HG02938 (cell line): ENCODE measurements at regions not wholly inside any gene's neighbourhood (a gene's known extent, or its start where the extent isn't known, plus 50 kb on each side); places are given as distances from the start of the nearest gene placed in this dataset.
"Not testable (repeated sequence)": the region's sequence is repeated elsewhere in the genome, so short reads cannot be mapped to it uniquely, and the experiment has no call there.

Source experiments
- ATAC-seq: cut with Tn5 transposase; IDR thresholded peaks from one replicate; pipeline ENCODE4 v1.9.1; 2021; ENCODE audit warnings: mild to moderate bottlenecking, moderate library complexity; ENCODE audit not compliant: unreplicated experiment

DNA sequence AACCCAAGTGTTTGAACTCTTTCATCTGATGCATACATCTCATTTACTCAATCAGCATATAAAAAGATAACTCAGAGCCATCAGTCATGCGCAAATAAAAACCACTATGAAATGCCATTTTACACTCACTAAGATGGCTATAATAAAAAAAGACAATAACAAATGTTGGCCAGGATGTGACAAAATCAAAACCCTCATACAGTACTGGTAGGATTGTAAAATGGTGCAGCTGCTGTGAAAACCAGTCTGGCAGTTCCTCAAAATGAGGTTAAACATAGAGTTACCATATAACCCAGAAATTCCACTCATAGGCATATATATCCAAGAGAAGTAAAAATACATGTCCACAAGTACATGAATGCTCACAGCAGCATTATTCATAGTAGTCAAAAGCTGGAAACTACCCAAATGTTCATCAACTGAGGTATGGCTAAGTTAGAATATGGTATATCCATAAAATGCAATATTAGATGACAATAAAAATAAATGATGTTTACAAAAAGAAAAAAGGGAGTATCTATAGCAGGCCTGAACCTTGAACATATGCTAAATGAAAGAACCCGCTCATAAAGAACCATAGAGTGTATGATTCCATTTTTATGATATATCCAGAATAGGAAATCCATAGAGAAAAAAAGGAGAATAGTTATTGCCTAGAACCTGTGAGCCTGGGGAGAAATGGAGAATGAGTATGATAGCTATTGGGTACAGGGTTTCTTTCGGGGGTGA lies 265.1 kb downstream of the SIPA1L2 start:
- ATAC-seq, result no peak

DNA sequence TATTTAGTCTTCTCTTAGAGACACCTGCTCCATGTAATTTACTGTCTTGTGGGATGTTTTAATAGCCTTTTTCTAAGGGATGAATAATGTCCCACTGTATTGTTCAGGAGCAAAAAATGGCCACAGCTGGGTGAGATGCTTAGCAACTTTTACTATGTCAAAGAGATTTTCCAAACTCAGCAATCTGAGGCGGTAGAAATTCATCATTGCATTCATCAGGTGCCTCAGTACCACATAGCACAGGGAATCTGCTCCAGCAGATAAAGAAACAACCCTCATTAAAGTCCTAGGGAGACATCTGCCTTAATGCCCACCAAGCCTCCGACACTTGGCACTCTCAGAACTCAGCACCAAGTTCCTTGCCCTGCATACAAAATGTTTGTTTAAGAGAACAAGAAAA lies 266.9 kb downstream of the SIPA1L2 start:
- no peak for ATAC-seq

DNA sequence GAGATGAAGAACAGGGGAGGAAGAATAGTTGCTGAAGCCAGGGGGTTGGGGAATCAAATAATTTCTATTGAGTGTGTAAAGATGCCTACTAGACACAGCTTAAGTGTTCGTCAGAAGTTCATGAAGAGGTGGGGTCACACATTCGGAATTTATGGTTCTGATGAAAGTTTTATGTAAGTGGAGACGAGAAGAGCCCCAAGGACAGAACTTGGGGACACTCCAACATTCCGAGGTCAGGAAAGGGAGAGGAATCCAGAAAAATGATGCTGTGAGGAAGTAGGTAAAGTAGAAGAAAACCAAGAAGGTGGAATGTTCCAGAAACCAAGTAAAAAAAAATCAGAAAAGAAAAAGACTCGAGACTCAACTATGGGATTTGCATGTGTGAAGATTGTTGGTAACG lies 272.5 kb downstream of the SIPA1L2 start:
- ATAC-seq, result no peak

DNA sequence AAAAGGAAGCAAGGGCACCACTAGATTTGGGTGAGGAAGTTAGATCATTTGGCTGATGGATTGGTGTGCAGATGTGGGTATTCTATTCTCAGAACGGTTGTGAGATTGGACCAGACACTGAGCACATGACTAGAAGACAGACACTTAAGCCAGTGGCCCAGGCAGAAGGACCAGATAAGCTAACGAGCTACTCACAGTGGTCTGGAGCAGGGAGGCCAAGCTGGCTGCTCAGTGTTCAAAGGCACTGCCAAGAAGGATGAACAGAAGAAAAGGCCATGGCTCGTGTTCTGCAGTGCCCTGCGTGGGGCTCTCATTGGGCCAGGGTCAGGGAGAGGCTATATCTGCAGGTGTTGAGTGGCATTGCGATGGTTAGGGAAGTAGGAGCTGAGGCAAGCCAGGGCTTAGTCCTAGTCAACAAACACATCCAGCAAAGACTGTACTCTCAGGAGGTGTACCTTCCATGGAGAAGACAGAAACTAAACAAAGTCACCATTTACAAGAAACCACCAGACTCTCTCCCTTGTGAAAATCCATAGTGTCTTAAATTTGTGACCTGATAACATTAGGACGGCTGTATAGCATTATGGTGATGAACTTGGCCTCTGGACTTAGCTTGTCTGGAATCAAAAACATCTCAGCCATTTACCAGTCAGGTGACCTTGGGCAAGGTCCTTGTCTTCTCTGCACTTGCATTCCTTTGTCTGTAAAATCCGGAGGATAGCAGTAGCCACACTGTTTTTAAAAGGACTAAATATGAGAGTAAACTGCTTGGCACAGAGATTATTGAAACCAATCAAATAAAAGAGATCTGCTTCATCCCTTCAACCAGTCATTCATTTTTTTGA lies 274.5 kb downstream of the SIPA1L2 start:
- no peak for ATAC-seq

DNA sequence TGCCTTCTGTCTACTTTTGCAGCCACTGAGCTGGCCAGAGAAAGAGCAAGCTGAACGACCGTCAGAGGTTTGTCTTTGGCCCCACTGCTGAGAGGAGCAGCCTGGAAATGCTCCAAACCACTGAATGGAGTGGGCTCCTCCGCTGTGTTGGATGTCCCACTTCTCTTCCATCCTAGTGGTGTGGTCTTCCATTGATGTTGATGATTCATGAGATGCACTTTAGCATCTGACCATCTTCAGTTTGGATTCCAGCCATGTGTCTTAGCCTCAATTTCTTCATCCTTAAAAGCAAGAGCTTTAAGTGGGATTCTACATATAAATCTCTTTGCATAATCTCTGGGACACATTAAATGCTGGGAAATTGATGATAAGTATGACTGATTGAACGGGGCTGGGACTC lies 276.9 kb downstream of the SIPA1L2 start:
- ATAC-seq, result no peak

DNA sequence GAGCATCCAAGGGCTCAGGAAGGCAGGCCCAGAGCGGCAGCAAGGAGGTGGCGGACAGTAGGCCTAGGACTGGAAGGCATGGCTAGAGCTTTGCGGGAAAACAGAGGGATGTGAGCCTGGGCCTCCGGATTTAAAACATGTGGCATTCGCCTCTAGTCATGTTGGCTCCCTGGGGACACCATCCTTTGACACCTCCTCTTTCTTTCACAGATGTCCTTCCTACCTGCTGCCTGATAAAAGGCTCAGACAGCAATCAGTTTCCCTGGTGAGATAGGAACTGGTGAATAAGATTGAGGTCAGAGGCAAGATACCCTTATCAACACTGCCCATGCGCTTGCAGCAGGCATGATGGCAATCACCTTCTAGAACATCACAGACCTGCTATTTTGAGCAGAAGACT lies 277.6 kb downstream of the SIPA1L2 start:
- no peak for ATAC-seq

DNA sequence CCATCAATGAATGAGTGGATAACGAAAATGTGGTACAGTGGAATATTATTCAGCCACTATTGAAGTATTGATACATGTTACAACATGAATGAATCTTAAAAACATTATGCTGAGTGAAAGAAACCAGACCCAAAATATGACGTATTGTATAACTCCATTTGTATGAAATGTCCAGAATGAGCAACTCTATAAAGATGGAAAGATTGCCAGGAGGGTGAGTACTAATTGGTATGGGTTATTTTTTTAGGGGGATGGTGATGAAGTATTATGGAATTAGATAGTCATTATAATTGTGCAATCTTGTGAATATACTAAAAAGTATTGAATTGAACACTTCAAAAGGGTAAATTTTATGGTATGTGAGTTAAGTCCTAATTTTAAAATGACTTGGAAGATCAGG lies 278.6 kb downstream of the SIPA1L2 start:
- no peak for ATAC-seq

DNA sequence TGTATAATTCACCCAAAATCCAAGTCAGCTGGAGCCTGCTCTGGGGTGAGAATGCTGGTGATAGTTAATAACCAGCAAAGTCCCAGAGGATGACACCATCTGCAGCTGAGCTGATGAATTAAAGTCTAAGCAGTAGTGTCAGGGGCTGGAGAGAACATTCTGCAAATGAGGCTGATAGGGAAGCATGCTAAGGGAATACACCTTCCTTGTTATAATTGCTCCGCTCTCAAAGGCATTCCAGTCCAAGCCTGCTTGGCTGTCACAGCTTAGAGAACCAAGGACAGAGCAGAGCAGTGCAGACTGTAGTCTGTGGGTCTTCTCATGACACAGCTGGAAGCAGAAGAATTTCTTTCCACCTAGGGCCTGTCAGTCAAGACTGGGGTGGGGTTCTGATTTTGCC lies 283.1 kb downstream of the SIPA1L2 start:
- ATAC-seq, result no peak

DNA sequence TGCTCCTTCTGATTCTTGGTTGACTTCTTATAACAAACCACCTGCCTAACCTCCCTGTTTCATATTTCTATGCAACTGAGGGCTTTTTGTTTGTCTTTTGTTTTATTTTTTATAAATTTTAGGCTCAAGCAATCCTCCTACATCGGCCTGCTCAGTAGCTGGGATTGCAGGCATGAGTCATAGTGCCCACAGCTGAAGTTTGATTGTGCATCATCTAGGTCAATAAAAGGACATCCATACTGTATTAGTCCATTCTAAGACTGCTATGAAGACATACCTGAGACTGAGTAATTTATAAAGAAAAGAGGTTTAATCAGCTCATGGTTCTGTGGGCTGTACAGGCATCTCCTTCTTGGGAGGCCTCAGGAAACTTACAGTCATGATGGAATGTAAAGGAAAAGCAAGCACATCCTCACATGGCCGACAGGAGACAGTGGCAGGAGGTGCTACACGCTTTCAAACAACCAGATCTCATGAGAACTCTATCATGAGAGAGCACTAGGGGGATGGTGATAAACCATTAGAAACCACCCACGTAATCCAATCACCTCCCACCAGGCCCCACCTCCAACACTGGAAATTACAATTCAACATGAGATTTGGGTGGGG lies 285.0 kb downstream of the SIPA1L2 start:
- no peak for ATAC-seq

DNA sequence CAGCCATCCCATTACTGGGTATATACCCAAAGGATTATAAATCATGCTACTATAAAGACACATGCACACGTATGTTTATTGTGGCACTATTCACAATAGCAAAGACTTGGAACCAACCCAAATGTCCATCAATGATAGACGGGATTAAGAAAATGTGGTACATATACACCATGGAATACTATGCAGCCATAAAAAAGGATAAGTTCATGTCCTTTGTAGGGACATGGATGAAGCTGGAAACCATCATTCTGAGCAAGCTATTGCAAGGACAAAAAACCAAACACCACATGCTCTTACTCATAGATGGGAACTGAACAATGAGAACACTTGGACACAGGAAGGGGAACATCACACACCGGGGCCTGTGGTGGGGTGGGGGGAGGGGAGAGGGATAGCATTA lies 285.7 kb downstream of the SIPA1L2 start:
- ATAC-seq, result not testable (repeated sequence)

DNA sequence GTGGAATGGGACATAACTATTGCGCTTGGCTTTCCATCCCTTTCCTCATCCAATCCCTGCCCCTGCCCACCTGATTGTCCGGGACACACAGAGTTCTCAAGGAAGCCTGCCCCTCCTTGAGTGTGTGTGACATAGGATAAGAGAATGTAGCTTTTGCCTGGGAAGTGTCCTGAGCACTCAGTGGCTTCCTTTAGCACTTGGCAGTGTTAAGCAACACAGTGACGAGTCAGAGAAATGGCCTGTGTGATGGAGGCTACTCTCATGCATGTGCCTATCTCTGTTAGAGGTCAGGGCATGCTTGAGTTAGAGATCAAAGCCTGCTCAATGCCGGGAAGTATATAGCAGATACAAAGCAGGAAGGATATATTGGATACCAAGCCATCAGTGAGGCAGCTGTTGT lies 289.5 kb downstream of the SIPA1L2 start:
- ATAC-seq, result no peak

DNA sequence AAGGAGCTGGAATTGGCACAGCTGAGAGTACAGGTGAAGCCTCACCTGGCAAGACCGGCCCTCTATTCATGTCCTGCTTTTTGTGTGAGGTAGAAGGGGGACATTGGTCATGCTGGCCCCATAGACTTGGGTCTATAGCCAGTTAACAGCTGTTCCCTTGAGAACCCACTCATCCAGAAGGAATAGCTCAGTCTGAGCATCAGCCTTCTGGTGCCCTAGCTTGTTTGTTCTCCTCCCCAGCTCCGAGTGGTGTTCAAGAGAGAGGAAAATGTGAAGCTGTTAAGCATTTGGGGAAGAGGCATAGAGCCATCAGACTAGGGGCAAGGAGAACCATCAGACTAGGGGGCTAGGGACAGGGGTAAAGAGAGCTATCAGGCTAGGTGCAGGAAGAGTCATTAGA lies 290.9 kb downstream of the SIPA1L2 start:
- ATAC-seq, result no peak

DNA sequence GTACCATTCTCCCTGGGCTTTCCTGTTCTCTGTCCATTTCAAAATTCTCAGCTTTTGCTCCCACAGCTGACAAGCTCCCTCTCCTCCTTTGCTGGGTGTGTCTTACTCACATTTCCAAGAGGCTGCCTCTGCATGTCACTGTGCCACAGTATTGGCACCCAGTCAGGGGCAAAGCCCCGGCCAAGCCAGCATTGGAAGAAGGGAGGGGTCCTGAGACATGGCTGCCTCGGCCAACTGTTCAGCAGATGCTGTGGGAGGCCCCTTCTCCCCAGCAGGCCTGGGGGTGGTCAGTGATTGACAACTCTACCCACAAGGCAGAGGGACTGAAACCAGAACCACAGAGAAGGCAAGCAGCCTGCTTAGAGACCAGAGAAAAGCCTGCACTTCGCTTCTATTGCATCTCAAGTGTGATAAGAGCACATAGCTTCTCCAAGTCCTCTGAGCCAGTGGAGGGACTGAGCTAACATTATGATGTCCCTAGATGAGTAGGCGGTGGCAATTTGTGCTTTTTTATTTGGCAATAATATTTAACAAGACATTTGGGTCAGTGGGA lies 294.1 kb downstream of the SIPA1L2 start:
- ATAC-seq, result no peak

DNA sequence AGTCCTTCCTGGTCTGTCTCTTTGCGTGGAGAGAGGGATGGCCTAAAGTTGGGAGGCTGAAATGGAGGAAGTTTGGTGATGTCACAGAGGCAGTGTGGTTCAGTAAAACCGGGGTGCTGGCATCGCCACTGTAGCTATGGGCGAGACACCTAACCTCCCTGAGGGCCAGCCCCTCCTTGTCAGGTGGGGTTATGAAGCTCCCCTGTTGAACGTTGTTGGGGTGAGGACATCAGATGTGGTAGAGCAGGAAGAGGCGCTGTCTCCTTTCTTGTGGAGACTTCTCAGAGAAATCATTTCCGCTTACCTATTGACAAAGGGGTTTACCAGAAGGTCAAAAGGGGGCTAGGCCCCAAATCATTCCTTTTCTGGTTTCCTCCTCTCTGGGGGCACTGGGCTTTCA lies 294.7 kb downstream of the SIPA1L2 start:
- no peak for ATAC-seq

DNA sequence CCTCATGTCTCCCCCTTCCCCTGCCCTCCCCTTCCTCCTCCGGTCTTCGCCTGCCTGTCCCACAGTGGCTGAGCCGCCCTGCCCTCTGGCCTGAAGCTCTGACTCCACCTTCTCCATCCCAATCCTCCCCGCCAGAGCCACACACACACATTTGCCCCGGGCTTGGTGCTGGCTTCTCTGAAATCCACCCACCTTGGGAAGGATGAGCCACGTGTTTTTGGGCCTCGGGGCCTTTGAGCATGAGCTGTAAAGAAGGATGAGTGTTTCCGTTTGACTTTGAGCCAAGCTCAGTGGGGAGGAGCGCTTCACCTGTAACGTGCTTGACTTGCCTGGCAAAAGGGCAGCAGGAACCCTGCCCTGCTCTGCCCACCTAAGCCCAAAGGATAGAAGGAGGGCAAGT lies 295.1 kb downstream of the SIPA1L2 start:
- no peak for ATAC-seq

DNA sequence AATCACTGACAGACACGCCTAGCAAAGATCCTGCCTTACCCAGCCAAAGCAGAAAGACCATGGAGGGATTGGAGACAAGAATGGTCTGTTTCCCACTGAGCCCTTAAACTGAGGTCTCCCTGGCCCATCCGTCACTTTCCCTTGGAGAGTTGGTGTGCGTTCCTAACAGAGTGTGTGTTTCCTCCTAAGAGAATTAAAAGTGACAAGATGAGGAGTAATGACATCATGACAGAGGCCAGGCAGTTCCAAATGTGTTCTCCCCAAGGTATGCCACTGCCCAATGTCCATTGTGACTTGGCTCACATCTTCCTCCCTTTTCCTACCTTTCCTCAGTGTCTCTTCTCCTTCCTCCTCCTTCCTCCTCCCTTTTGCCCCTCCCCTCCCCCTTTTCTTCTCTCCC lies 295.7 kb downstream of the SIPA1L2 start:
- no peak for ATAC-seq

DNA sequence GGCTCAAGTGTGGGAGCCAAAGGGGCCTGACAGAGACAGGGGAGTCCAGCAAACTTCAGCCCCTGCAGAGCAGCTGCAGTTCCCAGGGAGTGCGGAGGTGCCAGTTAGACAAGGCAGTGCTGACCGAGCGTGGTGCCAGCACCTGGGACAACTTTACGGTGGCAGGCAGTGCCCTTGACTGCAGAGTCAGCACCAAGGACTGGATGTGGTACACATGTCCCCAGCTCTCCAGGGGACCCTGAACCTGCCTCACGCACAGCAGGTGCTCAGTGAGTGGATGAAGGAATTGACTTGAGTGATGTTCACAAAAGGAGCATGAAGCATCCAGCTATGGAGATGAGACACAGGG lies 296.5 kb downstream of the SIPA1L2 start:
- no peak for ATAC-seq

DNA sequence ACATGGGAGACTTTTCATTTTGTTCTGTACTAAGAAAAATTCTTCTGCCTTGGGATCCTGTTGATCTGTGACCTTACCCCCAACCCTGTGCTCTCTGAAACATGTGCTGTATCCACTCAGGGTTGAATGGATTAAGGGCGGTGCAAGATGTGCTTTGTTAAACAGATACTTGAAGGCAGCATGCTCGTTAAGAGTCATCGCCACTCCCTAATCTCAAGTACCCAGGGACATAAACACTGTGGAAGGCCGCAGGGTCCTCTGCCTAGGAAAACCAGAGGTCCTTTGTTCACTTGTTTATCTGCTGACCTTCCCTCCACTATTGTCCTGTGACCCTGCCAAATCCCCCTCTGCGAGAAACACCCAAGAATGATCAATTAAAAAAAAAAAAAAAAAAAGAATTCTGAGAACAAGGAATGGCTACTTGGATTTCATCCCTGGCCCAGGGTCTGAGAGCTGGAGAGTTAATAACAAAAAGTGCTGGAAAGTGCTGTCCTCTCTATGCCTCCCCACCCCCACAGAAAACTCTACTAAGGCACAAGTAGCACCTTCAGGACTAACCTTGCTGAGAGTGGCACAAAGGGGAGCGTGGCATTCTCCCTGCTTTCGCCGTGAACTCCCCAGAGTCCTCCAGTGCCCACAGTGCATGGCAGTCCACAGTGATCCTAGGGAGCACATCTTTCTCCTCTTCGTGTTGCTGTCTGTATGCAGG lies 297.1 kb downstream of the SIPA1L2 start:
- not testable (repeated sequence) for ATAC-seq

DNA sequence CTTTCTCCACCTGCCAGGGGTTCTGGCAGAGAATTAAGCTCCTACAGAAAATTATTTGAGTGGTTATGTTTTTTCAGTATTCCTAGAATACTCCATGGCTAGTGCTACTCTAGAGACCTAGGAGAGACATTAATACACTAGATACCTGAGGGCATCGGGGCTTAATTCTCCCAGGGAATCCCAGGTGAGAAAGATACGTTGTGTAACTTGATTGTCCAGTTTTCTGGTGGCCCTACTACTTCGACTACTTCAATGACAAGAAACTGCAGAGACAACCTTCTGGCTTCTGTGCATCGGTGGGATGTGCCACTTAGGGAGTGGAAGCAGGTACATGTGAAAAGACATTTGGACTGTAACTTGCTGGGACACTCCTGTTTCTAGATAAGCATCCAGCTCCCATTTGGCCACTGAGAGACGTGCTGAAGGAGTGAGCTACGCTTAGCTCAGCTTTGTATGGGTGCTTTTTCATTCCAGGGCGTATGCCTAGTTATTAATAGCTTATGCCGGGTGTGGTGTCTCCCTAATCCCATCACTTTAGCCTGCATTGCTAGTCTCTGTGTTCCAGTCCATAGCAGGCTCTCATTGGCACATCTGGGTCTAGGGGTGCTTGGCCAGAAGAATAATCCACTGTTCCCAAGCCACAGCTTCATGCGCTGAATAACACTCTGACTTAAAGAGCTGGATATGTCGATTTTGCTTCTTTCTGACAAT lies 300.7 kb downstream of the SIPA1L2 start:
- no peak for ATAC-seq

DNA sequence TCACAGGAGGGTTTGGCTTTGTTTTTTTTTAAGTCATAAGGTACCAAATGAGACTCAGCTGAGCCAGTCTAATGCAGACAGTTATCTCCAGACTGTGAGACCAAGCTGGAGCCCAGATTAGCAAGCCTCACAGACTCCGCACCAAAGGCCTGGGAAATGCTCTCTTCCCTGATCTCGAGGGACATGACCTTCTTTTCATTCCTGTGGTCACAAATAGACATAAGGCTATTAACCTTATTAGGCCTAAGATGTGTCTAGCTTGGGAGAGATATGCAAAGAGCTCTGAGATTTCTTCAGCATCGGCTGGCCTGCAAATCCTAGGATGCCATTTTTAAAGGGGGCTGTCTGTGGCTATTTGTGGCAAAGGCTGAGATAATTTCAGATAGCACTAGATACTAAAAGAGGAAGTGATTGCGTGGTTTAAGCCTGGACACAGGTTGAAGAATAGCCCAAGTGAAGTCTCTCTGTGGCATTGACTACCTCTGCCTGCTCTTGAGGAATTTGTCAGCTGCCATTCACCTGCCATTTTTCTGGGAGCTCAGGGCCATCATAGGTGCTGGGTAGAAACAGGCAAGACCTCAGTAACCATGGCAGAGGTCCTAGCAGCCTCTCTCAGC lies 301.3 kb downstream of the SIPA1L2 start:
- ATAC-seq, result no peak
